Activated CD8-positive, alpha-beta memory T cell treated with anti-CD3 and anti-CD28 coated beads for 48 hours (primary cell): ENCODE measurements at regions not wholly inside any gene's neighbourhood (a gene's known extent, or its start where the extent isn't known, plus 50 kb on each side); places are given as distances from the start of the nearest gene placed in this dataset.
"Not testable (repeated sequence)": the region's sequence is repeated elsewhere in the genome, so short reads cannot be mapped to it uniquely, and the experiment has no call there.

Experiments
- DNase-seq, 3 experiments: peaks; one replicate each; pipeline ENCODE4 v3.0.0-alpha.2; 2020; ENCODE audit warnings: low read depth in 2 of 3, low spot score in 2 of 3

- no peak for DNase-seq
Observed at GRCh38 chr5:136743052-136743451, 377.7 kb upstream of the TRPC7 start.

- DNase-seq: no peak
Observed at GRCh38 chr5:136740228-136740627, 374.9 kb upstream of the TRPC7 start.

GRCh38 chr5:136739271-136739670 lies 373.9 kb upstream of the TRPC7 start:
- DNase-seq: not testable (repeated sequence)

- no peak for DNase-seq
Observed at GRCh38 chr5:136738829-136739228, 373.5 kb upstream of the TRPC7 start.

GRCh38 chr5:136736021-136736420 lies 370.7 kb upstream of the TRPC7 start:
- no peak for DNase-seq

- not testable (repeated sequence) for DNase-seq
Observed at GRCh38 chr5:136735611-136736010, 370.3 kb upstream of the TRPC7 start.

GRCh38 chr5:136734628-136735027 lies 369.3 kb upstream of the TRPC7 start:
- no peak for DNase-seq

GRCh38 chr5:136732751-136733150 lies 367.4 kb upstream of the TRPC7 start:
- DNase-seq: no peak

- DNase-seq: no peak
Observed at GRCh38 chr5:136731241-136731900, 366.0 kb upstream of the TRPC7 start.

- no peak for DNase-seq
Observed at GRCh38 chr5:136730426-136730825, 365.1 kb upstream of the TRPC7 start.

GRCh38 chr5:136729901-136730355 lies 364.6 kb upstream of the TRPC7 start:
- no peak for DNase-seq

GRCh38 chr5:136726506-136726905 lies 361.2 kb upstream of the TRPC7 start:
- no peak for DNase-seq

GRCh38 chr5:136724161-136724560 lies 358.8 kb upstream of the TRPC7 start:
- DNase-seq: no peak

- DNase-seq: no peak
Observed at GRCh38 chr5:136722581-136722980, 357.2 kb upstream of the TRPC7 start.

- no peak for DNase-seq
Observed at GRCh38 chr5:136722086-136722485, 356.7 kb upstream of the TRPC7 start.

- DNase-seq: no peak
Observed at GRCh38 chr5:136720674-136721073, 355.3 kb upstream of the TRPC7 start.

- DNase-seq: no peak
Observed at GRCh38 chr5:136717917-136718316, 352.6 kb upstream of the TRPC7 start.

GRCh38 chr5:136714286-136714685 lies 348.9 kb upstream of the TRPC7 start:
- DNase-seq: no peak

- DNase-seq: no peak
Observed at GRCh38 chr5:136712628-136713027, 347.3 kb upstream of the TRPC7 start.

- DNase-seq: no peak
Observed at GRCh38 chr5:136710834-136711233, 345.5 kb upstream of the TRPC7 start.

- no peak for DNase-seq
Observed at GRCh38 chr5:136703706-136704105, 338.4 kb upstream of the TRPC7 start.

GRCh38 chr5:136703036-136703435 lies 337.7 kb upstream of the TRPC7 start:
- no peak for DNase-seq

GRCh38 chr5:136701191-136701590 lies 335.8 kb upstream of the TRPC7 start:
- DNase-seq: no peak
